AG09309 (cell line): ENCODE measurements at regions not wholly inside any gene's neighbourhood (a gene's known extent, or its start where the extent isn't known, plus 50 kb on each side); places are given as distances from the start of the nearest gene placed in this dataset.

Source experiments
- DNase-seq: peaks from one replicate; pipeline ENCODE4 v3.0.0-alpha.2; 2010; ENCODE audit warnings: low read depth
- H3K4me3 ChIP-seq: 2 replicates; pipeline ENCODE4 v1.5.1; 2011; ENCODE audit warnings: mild to moderate bottlenecking, low read depth, low read length, moderate library complexity; ENCODE audit not compliant: control insufficient read depth
- TF ChIP-seq, protein P1 (sequence below): IDR thresholded peaks from 2 replicates; pipeline ENCODE4 v1.5.1; 2011; ENCODE audit warnings: mild to moderate bottlenecking, low read depth, low read length, inconsistent platforms; ENCODE audit not compliant: insufficient read depth, control insufficient read depth; ENCODE audit errors: missing control alignments

GRCh38 chr10:88156341-88156740, 292.9 kb downstream of the PTEN start:
- no peak for DNase-seq
- TF ChIP-seq, protein P1, sequence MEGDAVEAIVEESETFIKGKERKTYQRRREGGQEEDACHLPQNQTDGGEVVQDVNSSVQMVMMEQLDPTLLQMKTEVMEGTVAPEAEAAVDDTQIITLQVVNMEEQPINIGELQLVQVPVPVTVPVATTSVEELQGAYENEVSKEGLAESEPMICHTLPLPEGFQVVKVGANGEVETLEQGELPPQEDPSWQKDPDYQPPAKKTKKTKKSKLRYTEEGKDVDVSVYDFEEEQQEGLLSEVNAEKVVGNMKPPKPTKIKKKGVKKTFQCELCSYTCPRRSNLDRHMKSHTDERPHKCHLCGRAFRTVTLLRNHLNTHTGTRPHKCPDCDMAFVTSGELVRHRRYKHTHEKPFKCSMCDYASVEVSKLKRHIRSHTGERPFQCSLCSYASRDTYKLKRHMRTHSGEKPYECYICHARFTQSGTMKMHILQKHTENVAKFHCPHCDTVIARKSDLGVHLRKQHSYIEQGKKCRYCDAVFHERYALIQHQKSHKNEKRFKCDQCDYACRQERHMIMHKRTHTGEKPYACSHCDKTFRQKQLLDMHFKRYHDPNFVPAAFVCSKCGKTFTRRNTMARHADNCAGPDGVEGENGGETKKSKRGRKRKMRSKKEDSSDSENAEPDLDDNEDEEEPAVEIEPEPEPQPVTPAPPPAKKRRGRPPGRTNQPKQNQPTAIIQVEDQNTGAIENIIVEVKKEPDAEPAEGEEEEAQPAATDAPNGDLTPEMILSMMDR, result no peak
- no peak overlapping the region for H3K4me3 ChIP-seq

GRCh38 chr10:88157981-88158465, 294.6 kb downstream of the PTEN start:
- no peak overlapping the region for H3K4me3 ChIP-seq
- TF ChIP-seq, protein P1, result no peak
- DNase-seq, result peak; percentile 62

GRCh38 chr10:88158526-88159122, 295.2 kb downstream of the PTEN start:
- DNase-seq, result no peak
- TF ChIP-seq, protein P1, result no peak
- no peak overlapping the region for H3K4me3 ChIP-seq

GRCh38 chr10:88159127-88159829, 295.9 kb downstream of the PTEN start:
- H3K4me3 ChIP-seq, result no peak overlapping the region
- TF ChIP-seq, protein P1, result no peak

DNA sequence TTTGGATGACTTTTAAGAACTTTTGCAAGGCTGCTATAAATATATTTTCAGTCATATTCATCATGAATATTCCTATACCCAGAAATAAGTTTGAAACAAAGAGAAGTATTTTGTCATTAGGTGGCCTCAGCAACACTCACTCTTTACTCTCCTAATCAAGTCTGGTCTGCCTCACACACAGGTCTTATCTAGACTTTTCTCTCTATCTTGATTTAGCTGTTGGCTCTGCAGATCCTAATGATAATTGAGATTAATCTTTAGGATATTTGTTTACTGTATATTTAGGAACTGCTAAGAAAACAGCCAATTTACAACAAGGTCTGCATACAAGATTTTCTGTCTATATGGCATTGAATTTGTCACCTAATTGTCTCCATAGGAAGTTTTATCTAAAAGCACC, 297.6 kb downstream of the PTEN start:
- no peak overlapping the region for H3K4me3 ChIP-seq
- TF ChIP-seq, protein P1, result no peak
- no peak for DNase-seq

More at GRCh38 chr10:88159127-88159829, 295.9 kb downstream of the PTEN start:
- DNase-seq, result no peak

- no peak for DNase-seq
- no peak overlapping the region for H3K4me3 ChIP-seq
- TF ChIP-seq, protein P1, result no peak
Observed at GRCh38 chr10:88161756-88162155, 298.3 kb downstream of the PTEN start.

DNA sequence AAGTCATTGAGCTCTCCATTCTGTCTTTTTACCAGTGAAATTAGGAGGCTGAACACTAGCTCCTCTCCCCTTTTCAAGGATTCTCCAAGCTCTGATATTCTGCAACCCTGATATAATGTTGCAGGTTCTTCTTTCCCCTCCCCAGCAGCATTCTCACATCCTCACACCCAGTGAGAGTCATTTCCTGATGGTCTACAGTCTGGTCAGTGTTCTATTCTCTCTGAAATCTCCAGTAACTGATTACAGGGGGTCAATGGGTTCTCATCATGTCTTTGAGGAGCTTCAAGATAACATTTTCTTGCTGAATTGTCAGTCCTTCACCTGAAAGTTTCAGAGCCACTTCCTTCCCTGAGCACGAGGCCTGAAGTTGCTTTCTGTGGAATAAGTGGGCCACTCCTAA, 299.4 kb downstream of the PTEN start:
- no peak for DNase-seq
- H3K4me3 ChIP-seq, result no peak overlapping the region
- TF ChIP-seq, protein P1, result no peak
